OCI-LY1 (cell line): ENCODE measurements at regions not wholly inside any gene's neighbourhood (a gene's known extent, or its start where the extent isn't known, plus 50 kb on each side); places are given as distances from the start of the nearest gene placed in this dataset.

Source experiments
- CTCF ChIP-seq: fragments of 200-600 bp; sonication (generic), shearing (Covaris generic); IDR thresholded peaks from 2 replicates; pipeline ENCODE4 v1.5.1; 2017; ENCODE audit warnings: mild to moderate bottlenecking, antibody characterized with exemption, low read length, moderate library complexity, mixed read lengths
- EZH2 ChIP-seq: fragments of 200-600 bp; sonication (generic), shearing (Covaris generic); IDR thresholded peaks from 2 replicates; pipeline ENCODE4 v1.8.0; 2017; ENCODE audit warnings: borderline replicate concordance, mixed run types, mild to moderate bottlenecking, antibody characterized with exemption, low read length, moderate library complexity, mixed read lengths

GRCh38 chr20:47865451-47865850 lies 80.2 kb upstream of the SULF2 start:
- TF ChIP-seq CTCF (no peak), EZH2 (no peak)
